K562 (cell line): ENCODE measurements at regions not wholly inside any gene's neighbourhood (a gene's known extent, or its start where the extent isn't known, plus 50 kb on each side); places are given as distances from the start of the nearest gene placed in this dataset.

ENCODE experiments used
- PPARD ChIP-seq: fragments of 250-450 bp; sonication (Bioruptor Pico); IDR thresholded peaks from 2 replicates; pipeline ENCODE4 v1.8.0; 2022; ENCODE audit warnings: inconsistent platforms, mild to moderate bottlenecking, moderate library complexity
- PTTG1 ChIP-seq: fragments of 450-650 bp; IDR thresholded peaks from 2 replicates; pipeline ENCODE4 v1.6.1; 2016; ENCODE audit warnings: low read depth, mild to moderate bottlenecking, missing genetic modification characterization, missing compliant biosample characterization
- TEAD4 ChIP-seq, 2 experiments: sonication (generic) in 1 of 2; formaldehyde crosslinking in 1 of 2; IDR thresholded peaks; 2 replicates each; pipeline versions ENCODE4 v1.6.1 to v1.8.0; 2012 to 2022; ENCODE audit warnings: borderline replicate concordance in 1 of 2, inconsistent platforms in 1 of 2, low read length in 1 of 2, mild to moderate bottlenecking in 1 of 2, missing genetic modification reagents in 1 of 2
- ZNF644 ChIP-seq: fragments of 200-800 bp; sonication (Bioruptor generic); IDR thresholded peaks from 2 replicates; pipeline ENCODE4 v1.6.1; 2016; ENCODE audit warnings: low read depth, missing genetic modification characterization, missing compliant biosample characterization
- TF ChIP-seq, protein P1 (sequence below): sonication (generic); formaldehyde crosslinking; IDR thresholded peaks from 2 replicates; pipeline ENCODE4 v1.8.1; 2023; ENCODE audit warnings: mild to moderate bottlenecking, missing genetic modification reagents
- TF ChIP-seq, protein P2 (sequence below), 3 experiments: IDR thresholded peaks in 2 of 3; conservative IDR thresholded peaks in 1 of 3; 2 replicates each; pipeline ENCODE4 v1.5.1; 2011 to 2012; ENCODE audit warnings: low read length in 3 of 3, mild to moderate bottlenecking in 3 of 3, control low read depth in 2 of 3, improper control_type of control experiment in 1 of 3, inconsistent platforms in 1 of 3, low read depth in 1 of 3, mixed read lengths in 1 of 3, moderate library complexity in 1 of 3; ENCODE audit not compliant: insufficient read depth in 2 of 3

GRCh38 chr2:17373041-17373440 is 145.2 kb downstream of the RAD51AP2 start:
- TF ChIP-seq TEAD4 (IDR thresholded peaks at IDR 0.05; ENCODE audit: low read length) (no peak), TEAD4 (CRISPR knock-in tag; IDR thresholded peaks at IDR 0.05; ENCODE audit: borderline replicate concordance) (no peak), ZNF644 (tag) (no peak), PTTG1 (tag) (no peak), PPARD (no peak)
- TF ChIP-seq, protein P1, sequence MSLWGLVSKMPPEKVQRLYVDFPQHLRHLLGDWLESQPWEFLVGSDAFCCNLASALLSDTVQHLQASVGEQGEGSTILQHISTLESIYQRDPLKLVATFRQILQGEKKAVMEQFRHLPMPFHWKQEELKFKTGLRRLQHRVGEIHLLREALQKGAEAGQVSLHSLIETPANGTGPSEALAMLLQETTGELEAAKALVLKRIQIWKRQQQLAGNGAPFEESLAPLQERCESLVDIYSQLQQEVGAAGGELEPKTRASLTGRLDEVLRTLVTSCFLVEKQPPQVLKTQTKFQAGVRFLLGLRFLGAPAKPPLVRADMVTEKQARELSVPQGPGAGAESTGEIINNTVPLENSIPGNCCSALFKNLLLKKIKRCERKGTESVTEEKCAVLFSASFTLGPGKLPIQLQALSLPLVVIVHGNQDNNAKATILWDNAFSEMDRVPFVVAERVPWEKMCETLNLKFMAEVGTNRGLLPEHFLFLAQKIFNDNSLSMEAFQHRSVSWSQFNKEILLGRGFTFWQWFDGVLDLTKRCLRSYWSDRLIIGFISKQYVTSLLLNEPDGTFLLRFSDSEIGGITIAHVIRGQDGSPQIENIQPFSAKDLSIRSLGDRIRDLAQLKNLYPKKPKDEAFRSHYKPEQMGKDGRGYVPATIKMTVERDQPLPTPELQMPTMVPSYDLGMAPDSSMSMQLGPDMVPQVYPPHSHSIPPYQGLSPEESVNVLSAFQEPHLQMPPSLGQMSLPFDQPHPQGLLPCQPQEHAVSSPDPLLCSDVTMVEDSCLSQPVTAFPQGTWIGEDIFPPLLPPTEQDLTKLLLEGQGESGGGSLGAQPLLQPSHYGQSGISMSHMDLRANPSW (CRISPR knock-in tag) = no peak
- TF ChIP-seq, protein P2, sequence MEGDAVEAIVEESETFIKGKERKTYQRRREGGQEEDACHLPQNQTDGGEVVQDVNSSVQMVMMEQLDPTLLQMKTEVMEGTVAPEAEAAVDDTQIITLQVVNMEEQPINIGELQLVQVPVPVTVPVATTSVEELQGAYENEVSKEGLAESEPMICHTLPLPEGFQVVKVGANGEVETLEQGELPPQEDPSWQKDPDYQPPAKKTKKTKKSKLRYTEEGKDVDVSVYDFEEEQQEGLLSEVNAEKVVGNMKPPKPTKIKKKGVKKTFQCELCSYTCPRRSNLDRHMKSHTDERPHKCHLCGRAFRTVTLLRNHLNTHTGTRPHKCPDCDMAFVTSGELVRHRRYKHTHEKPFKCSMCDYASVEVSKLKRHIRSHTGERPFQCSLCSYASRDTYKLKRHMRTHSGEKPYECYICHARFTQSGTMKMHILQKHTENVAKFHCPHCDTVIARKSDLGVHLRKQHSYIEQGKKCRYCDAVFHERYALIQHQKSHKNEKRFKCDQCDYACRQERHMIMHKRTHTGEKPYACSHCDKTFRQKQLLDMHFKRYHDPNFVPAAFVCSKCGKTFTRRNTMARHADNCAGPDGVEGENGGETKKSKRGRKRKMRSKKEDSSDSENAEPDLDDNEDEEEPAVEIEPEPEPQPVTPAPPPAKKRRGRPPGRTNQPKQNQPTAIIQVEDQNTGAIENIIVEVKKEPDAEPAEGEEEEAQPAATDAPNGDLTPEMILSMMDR (IDR thresholded peaks at IDR 0.05 in 2 of 3, conservative IDR thresholded peaks at IDR 0.05 in 1 of 3; ENCODE audit: insufficient read depth in 2 of 3, low read depth in 1 of 3, low read length in 3 of 3) = no peak
